ENCODE measurements at regions not wholly inside any gene's neighbourhood (a gene's known extent, or its start where the extent isn't known, plus 50 kb on each side); places are given as distances from the start of the nearest gene placed in this dataset.

GRCh38 chr4:1582227-1582626 lies 101.9 kb downstream of the FAM53A start:
- TF ChIP-seq POLR2AphosphoS5 (IDR thresholded peaks at IDR 0.05): no peak
- no peak for TF ChIP-seq CTCF (IDR thresholded peaks at IDR 0.05)

Measured in stomach (tissue), 4 donors.